ENCODE measurements at regions not wholly inside any gene's neighbourhood (a gene's known extent, or its start where the extent isn't known, plus 50 kb on each side); places are given as distances from the start of the nearest gene placed in this dataset.

DNA sequence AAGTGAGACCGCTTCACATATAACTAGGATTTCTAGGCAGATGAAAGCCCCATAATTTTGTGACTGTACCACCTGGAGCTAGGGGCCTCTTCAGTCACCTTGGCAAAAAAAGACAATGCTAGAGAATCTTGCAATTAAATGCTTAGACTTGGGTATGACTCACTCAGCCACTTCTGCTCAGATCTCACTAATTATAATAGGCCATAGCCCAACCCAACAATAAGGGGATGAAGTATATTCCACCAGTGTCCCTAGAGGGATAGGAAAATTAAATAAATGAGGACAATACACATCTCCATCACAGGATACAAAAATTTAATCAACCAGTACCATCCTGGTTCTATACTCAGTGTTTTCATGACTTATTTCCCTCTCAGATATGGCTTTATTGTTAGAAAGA lies 1079.9 kb upstream of the C9orf72 start (continued):
- TF ChIP-seq POLR2AphosphoS2 (IDR thresholded peaks at IDR 0.05; ENCODE audit: low read depth, low read length) (no peak), NFIB (CRISPR knock-in tag; IDR thresholded peaks at IDR 0.05; ENCODE audit: borderline replicate concordance) (no peak), GTF3A (CRISPR knock-in tag; conservative IDR thresholded peaks at IDR 0.05) (no peak)
- TF ChIP-seq, protein P1, sequence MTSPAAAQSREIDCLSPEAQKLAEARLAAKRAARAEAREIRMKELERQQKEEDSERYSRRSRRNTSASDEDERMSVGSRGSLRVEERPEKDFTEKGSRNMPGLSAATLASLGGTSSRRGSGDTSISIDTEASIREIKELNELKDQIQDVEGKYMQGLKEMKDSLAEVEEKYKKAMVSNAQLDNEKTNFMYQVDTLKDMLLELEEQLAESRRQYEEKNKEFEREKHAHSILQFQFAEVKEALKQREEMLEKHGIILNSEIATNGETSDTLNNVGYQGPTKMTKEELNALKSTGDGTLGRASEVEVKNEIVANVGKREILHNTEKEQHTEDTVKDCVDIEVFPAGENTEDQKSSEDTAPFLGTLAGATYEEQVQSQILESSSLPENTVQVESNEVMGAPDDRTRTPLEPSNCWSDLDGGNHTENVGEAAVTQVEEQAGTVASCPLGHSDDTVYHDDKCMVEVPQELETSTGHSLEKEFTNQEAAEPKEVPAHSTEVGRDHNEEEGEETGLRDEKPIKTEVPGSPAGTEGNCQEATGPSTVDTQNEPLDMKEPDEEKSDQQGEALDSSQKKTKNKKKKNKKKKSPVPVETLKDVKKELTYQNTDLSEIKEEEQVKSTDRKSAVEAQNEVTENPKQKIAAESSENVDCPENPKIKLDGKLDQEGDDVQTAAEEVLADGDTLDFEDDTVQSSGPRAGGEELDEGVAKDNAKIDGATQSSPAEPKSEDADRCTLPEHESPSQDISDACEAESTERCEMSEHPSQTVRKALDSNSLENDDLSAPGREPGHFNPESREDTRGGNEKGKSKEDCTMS (CRISPR knock-in tag; conservative IDR thresholded peaks at IDR 0.05): no peak

DNA sequence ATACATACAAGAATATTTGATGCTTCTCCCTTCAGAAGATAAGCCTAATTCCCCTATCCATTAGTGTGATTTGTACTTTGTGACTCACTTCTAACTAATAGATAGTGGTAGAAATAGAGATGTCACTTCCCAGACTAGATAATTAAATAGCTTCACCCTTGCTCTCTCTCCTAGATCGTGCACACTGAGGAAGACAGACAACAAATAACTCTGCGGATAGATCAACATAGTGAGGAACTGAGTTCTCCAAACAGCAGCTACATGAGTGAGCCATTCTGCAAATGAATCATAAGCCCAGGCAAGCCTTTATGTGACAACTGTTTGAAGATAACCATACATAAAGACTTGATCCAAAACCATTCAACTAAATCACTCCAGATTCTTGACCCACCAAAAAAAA lies 1083.4 kb upstream of the C9orf72 start:
- H3K36me3 ChIP-seq (replicated peaks in 1 of 2; ENCODE audit: control insufficient read depth in 1 of 2, insufficient read depth in 2 of 2, low read length in 2 of 2): no peaks in the 10 kb centered on the region
- no peaks in the 10 kb centered on the region for H3K79me2 ChIP-seq (ENCODE audit: insufficient read depth, low read length)
- no peaks in the 10 kb centered on the region for H3K4me1 ChIP-seq (ENCODE audit: insufficient read depth, low read length)
- H3K27ac ChIP-seq (ENCODE audit: extremely low read length, insufficient read depth, low read length): no peak overlapping the region
- 38% methylated on average over 2 of the region's 2 CpGs for WGBS (ENCODE audit: low lambda C conversion rate)
- H3K4me2 ChIP-seq (ENCODE audit: low read depth, low read length): no peak overlapping the region
- ChIA-PET CTCF (ENCODE audit: low intra/inter-chr PET ratio, low total read pairs) (no interaction called here), POLR2A (no interaction called here)
- H3K9me3 ChIP-seq (ENCODE audit: low read length): no peaks in the 10 kb centered on the region
- H2AFZ ChIP-seq (ENCODE audit: low read length): no peak overlapping the region
- ATAC-seq (no peak), FAIRE-seq (no peak), DNase-seq (ENCODE audit: low spot score) (no peak)
- no TSS peak for BruUV-seq (replicated peaks)
- H3K27me3 ChIP-seq (ENCODE audit: control insufficient read depth in 1 of 2, insufficient read depth in 2 of 2, low read length in 2 of 2): no peaks in the 10 kb centered on the region
- H4K20me1 ChIP-seq (ENCODE audit: insufficient read depth, low read length): no peaks in the 10 kb centered on the region
- intact Hi-C loops (cut with micrococcal nuclease; ENCODE audit: unreplicated experiment) (no loop called here), in situ Hi-C loops (cut with HindIII; ENCODE audit: extremely low pct_ligation_motif_present, low pct_unique_long_range_greater_than_20kb) (no loop called here)
- TF ChIP-seq ZBTB1 (CRISPR knock-in tag; IDR thresholded peaks at IDR 0.05; ENCODE audit: borderline replicate concordance): no peak
- TF ChIP-seq, protein P2, sequence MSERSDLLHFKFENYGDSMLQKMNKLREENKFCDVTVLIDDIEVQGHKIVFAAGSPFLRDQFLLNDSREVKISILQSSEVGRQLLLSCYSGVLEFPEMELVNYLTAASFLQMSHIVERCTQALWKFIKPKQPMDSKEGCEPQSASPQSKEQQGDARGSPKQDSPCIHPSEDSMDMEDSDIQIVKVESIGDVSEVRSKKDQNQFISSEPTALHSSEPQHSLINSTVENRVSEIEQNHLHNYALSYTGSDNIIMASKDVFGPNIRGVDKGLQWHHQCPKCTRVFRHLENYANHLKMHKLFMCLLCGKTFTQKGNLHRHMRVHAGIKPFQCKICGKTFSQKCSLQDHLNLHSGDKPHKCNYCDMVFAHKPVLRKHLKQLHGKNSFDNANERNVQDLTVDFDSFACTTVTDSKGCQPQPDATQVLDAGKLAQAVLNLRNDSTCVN (CRISPR knock-in tag; IDR thresholded peaks at IDR 0.05; ENCODE audit: borderline replicate concordance): no peak
- TF ChIP-seq, protein P3, sequence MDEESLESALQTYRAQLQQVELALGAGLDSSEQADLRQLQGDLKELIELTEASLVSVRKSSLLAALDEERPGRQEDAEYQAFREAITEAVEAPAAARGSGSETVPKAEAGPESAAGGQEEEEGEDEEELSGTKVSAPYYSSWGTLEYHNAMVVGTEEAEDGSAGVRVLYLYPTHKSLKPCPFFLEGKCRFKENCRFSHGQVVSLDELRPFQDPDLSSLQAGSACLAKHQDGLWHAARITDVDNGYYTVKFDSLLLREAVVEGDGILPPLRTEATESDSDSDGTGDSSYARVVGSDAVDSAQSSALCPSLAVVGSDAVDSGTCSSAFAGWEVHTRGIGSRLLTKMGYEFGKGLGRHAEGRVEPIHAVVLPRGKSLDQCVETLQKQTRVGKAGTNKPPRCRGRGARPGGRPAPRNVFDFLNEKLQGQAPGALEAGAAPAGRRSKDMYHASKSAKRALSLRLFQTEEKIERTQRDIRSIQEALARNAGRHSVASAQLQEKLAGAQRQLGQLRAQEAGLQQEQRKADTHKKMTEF (CRISPR knock-in tag; IDR thresholded peaks at IDR 0.05): no peak
- H3K9ac ChIP-seq (ENCODE audit: insufficient read depth, low read depth, low read length): no peak overlapping the region
- no peak overlapping the region for H3K4me3 ChIP-seq (replicated peaks in 1 of 3; ENCODE audit: insufficient read depth in 1 of 3, low read depth in 2 of 3, low read length in 3 of 3)
